ENCODE measurements at regions not wholly inside any gene's neighbourhood (a gene's known extent, or its start where the extent isn't known, plus 50 kb on each side); places are given as distances from the start of the nearest gene placed in this dataset.

GRCh38 chr2:103945083-103945482 is 908.8 kb upstream of the POU3F3 start:
- no peak for DNase-seq
- Histone ChIP-seq H3K4me1 (0 out of 2 replicates have a peak, but pooled peaks cover 2% of the 10 kb centered on the region), H3K36me3 (no peaks in the 10 kb centered on the region), H3K27ac (no peak overlapping the region), H3K27me3 (no peaks in the 10 kb centered on the region), H3K9me3 (replicated peaks) (no peaks in the 10 kb centered on the region), H3K4me3 (no peak overlapping the region)

DNA sequence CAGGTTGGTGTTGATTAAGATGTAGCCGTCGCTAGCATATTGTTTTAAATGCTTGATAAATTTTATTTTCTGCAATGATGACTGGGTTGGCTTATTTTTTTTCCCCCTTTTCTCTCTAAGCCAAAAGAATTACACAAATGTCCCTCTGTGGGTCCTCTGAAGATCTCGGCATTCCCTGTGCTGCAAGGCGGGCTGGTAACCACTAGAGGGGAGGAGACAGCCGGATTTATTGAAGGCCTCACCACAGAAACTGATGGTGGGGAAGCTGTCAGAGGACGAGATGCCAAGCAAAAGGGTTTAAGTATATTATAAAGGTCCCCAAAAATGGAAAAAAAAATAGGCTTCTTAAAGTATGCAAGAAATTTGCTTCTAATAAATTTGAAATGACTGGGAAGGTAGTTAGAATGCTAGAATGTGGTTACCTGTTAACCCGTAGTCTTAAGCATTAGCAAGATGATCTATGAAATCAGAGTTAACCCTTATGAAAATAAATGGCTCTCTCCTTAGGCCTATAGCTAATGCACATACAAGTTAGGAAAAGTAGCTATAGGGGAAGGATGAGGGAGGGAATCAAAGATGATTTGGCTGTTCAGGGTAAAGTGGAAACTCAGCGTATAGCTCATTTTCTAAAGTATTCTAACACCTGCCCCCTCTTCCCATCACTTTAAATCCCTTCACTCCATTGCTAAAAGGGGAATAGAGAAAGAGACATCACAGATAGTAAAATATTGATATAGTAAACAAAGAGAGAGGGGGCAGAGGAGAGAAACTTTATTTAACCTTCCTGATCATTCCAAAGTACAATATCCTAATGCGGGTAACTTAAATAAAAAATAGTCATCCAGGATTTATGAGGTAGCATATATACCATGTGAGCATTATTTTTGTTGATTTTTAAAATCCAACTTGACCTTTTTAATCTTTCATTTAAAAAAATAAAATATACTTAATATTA is 894.5 kb upstream of the POU3F3 start:
- Histone ChIP-seq H3K27me3 (no peaks in the 10 kb centered on the region; the same call in 1 of the 2 replicates), H3K36me3 (no peaks in the 10 kb centered on the region), H3K4me1 (no peaks in the 10 kb centered on the region), H3K27ac (no peak overlapping the region), H3K9me3 (replicated peaks) (no peaks in the 10 kb centered on the region), H3K4me3 (no peak overlapping the region)
- peak; percentile 34 to 68 for DNase-seq

DNA sequence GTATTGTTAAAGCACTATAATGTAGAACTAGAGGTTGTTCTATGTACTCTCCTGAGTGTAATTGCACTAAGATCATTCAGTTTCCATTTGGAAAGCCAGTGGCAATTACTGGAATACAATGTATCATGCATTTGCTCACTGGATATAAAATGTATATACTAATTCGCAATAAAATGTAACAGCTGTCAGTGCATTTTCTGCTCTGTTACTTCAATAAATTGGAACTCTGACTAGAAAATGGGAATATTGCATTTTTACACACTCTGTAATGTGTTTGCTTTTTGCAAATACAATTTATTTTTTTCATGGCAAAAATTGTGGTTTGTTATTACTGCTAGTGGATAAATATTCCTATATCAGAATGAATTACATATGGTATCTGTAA is 893.8 kb upstream of the POU3F3 start:
- H3K4me1 ChIP-seq, result no peaks in the 10 kb centered on the region
- H3K27me3 ChIP-seq, result no peaks in the 10 kb centered on the region; the same call in 1 of the 2 replicates
- no peak overlapping the region for H3K27ac ChIP-seq
- no peak overlapping the region for H3K4me3 ChIP-seq
- no peak for DNase-seq
- H3K9me3 ChIP-seq (replicated peaks), result no peaks in the 10 kb centered on the region
- H3K36me3 ChIP-seq, result no peaks in the 10 kb centered on the region

GRCh38 chr2:103960951-103961350 is 893.0 kb upstream of the POU3F3 start:
- Histone ChIP-seq H3K27me3 (no peaks in the 10 kb centered on the region; the same call in 1 of the 2 replicates), H3K4me3 (no peak overlapping the region), H3K9me3 (replicated peaks) (no peaks in the 10 kb centered on the region), H3K36me3 (no peaks in the 10 kb centered on the region), H3K4me1 (no peaks in the 10 kb centered on the region), H3K27ac (no peak overlapping the region)
- no peak for DNase-seq

- no peak for DNase-seq
- no peaks in the 10 kb centered on the region for H3K4me1 ChIP-seq
- no peaks in the 10 kb centered on the region for H3K9me3 ChIP-seq (replicated peaks)
- H3K27me3 ChIP-seq, result no peaks in the 10 kb centered on the region; the same call in 1 of the 2 replicates
- H3K36me3 ChIP-seq, result no peaks in the 10 kb centered on the region
- no peak overlapping the region for H3K4me3 ChIP-seq
- H3K27ac ChIP-seq, result no peak overlapping the region
Measured at GRCh38 chr2:103961862-103962261, 892.1 kb upstream of the POU3F3 start.

GRCh38 chr2:103962670-103963069 is 891.2 kb upstream of the POU3F3 start:
- H3K4me1 ChIP-seq, result no peaks in the 10 kb centered on the region
- H3K27me3 ChIP-seq, result no peaks in the 10 kb centered on the region; the same call in 1 of the 2 replicates
- H3K27ac ChIP-seq, result no peak overlapping the region
- H3K9me3 ChIP-seq (replicated peaks), result no peaks in the 10 kb centered on the region
- no peak for DNase-seq
- no peak overlapping the region for H3K4me3 ChIP-seq
- H3K36me3 ChIP-seq, result no peaks in the 10 kb centered on the region

DNA sequence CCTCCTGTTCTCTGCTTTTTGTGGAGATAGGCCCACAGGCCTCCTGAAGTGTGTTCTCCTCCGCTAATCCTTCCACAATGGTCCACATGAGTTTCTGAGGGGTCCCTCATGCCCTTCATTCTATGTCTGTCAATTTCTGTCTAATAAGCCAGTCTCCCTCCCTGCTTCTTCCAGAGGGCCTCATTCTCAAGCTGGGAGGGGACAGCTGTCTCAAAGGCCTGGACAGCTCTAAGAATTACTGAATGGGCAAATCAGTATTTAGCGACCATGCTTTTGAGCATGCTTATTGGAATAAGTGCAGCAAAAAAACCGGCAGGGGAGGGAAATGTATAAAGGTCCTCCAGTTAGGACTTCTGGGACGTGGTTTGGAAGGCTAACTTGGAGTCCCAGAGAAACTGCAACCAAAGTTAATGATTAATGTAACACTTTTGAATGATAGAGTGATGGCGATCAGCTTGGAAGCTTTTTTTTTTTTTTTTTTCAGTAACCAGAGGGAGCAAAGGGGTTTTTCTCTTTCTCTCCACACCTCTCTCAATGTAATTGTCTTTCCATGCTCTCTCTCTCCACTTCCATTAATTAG is 890.7 kb upstream of the POU3F3 start:
- H3K27ac ChIP-seq, result no peak overlapping the region
- DNase-seq, result no peak
- H3K4me1 ChIP-seq, result no peaks in the 10 kb centered on the region
- H3K9me3 ChIP-seq (replicated peaks), result no peaks in the 10 kb centered on the region
- no peak overlapping the region for H3K4me3 ChIP-seq
- H3K36me3 ChIP-seq, result no peaks in the 10 kb centered on the region
- no peaks in the 10 kb centered on the region; the same call in 1 of the 2 replicates for H3K27me3 ChIP-seq

DNA sequence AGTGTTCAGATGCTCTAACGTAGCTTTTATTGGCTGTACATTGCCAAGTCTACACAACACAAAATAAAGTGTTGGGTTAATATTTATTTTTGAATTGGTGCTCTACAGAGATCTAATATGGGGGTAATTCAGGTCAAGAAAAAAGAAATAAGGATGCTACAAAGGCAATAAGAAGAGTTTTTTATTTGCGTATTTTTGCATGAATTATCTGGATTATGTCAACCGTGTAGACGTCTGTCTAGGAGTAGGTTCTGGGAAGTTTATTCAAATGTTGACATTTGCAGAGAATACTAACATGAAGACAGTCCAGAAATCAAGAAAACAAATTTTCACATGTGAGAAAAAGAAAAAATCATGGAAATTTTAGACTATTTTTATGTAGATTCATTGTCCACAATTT is 876.7 kb upstream of the POU3F3 start:
- Histone ChIP-seq H3K9me3 (replicated peaks) (no peaks in the 10 kb centered on the region), H3K4me1 (no peaks in the 10 kb centered on the region), H3K4me3 (no peak overlapping the region), H3K27me3 (no peaks in the 10 kb centered on the region), H3K36me3 (no peaks in the 10 kb centered on the region), H3K27ac (no peak overlapping the region)
- no peak for DNase-seq

DNA sequence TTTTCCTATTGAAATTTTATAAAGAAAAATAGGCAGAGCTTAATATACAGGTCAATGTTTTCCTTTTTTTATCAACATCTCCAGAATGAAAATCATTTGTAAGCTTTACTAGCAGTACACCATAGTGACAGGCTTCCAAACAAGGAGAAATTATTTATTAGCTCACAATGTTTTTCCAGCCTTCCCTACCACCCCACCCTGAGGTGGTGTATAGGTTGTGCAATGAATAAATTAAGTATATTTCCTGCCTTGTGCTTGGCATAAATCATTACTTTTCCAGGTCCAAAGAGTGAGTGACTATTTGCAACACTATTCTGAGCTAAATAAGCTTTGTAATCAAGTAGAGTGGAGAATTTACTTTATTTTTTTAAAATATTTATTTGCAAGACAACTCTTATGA is 876.2 kb upstream of the POU3F3 start:
- Histone ChIP-seq H3K4me1 (no peaks in the 10 kb centered on the region), H3K9me3 (replicated peaks) (no peaks in the 10 kb centered on the region), H3K4me3 (no peak overlapping the region), H3K27me3 (no peaks in the 10 kb centered on the region), H3K27ac (no peak overlapping the region), H3K36me3 (no peaks in the 10 kb centered on the region)
- DNase-seq, result no peak

- no peaks in the 10 kb centered on the region for H3K9me3 ChIP-seq (replicated peaks)
- no peaks in the 10 kb centered on the region for H3K27me3 ChIP-seq
- no peak overlapping the region for H3K27ac ChIP-seq
- no peak for DNase-seq
- no peaks in the 10 kb centered on the region for H3K36me3 ChIP-seq
- no peak overlapping the region for H3K4me3 ChIP-seq
- H3K4me1 ChIP-seq, result no peaks in the 10 kb centered on the region
Measured at GRCh38 chr2:103980401-103980800, 873.5 kb upstream of the POU3F3 start.

- H3K36me3 ChIP-seq, result no peaks in the 10 kb centered on the region
- no peak overlapping the region for H3K4me3 ChIP-seq
- no peaks in the 10 kb centered on the region for H3K4me1 ChIP-seq
- no peak overlapping the region for H3K27ac ChIP-seq
- no peaks in the 10 kb centered on the region for H3K27me3 ChIP-seq
- DNase-seq, result no peak
- H3K9me3 ChIP-seq (replicated peaks), result no peaks in the 10 kb centered on the region
Measured at GRCh38 chr2:103982691-103983090, 871.2 kb upstream of the POU3F3 start.

- no peak for DNase-seq
Measured at GRCh38 chr2:103986001-103986400, 867.9 kb upstream of the POU3F3 start.

DNA sequence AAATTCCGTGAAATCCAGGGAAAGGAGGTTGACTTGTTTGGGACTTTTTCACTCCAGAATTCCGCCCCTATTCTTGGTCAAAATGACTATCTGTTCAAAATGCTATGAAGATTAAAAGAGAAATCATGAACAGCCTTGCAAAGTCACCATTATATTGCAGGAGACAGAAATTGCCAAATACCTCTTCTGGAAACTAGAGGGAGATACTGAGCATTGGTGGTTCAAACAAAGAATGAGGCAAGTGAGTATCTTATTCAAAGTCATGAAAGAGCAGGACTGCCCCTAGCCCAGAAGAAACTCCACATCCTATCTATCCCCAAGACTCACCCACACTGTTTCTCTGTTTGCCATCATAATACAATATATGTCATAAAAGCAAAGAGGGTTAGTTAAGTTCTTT is 862.3 kb upstream of the POU3F3 start:
- H3K36me3 ChIP-seq, result no peaks in the 10 kb centered on the region
- H3K27me3 ChIP-seq, result no peaks in the 10 kb centered on the region; the same call in 1 of the 2 replicates
- H3K4me1 ChIP-seq, result no peaks in the 10 kb centered on the region

More at GRCh38 chr2:103986001-103986400, 867.9 kb upstream of the POU3F3 start:
- Histone ChIP-seq H3K4me1 (no peaks in the 10 kb centered on the region), H3K9me3 (replicated peaks) (no peaks in the 10 kb centered on the region), H3K27me3 (no peaks in the 10 kb centered on the region), H3K4me3 (no peak overlapping the region), H3K36me3 (no peaks in the 10 kb centered on the region), H3K27ac (no peak overlapping the region)

DNA sequence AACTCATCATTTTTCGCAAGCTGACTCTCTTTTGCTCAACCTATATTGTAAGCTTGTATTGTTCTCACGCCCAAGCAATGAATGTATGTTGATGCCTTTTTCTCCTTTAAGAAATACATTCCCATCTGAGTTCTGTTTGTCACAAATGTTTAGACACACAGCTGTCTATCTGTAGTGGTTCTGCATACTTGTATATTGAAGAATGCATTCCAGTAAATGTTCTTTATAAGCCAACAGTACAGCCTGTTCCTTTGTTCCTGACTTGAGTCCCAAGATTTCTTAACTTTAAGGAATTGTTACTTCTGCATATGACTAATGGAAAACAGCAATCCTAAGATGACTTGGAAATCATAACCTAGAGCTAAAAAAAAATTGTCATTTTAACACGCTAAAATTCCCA is 849.1 kb upstream of the POU3F3 start:
- Histone ChIP-seq H3K27ac (no peak overlapping the region), H3K27me3 (no peaks in the 10 kb centered on the region), H3K4me3 (no peak overlapping the region), H3K36me3 (no peaks in the 10 kb centered on the region; the same call in 1 of the 2 replicates), H3K4me1 (no peaks in the 10 kb centered on the region), H3K9me3 (replicated peaks) (no peaks in the 10 kb centered on the region)
- no peak for DNase-seq

More for the DNA sequence above, 862.3 kb upstream of the POU3F3 start:
- DNase-seq, result peak in 1 of 2 experiments; percentile 22
- Histone ChIP-seq H3K9me3 (replicated peaks) (no peaks in the 10 kb centered on the region; the same call in 1 of the 2 replicates), H3K27ac (no peak overlapping the region), H3K4me3 (no peak overlapping the region)

- no peaks in the 10 kb centered on the region for H3K9me3 ChIP-seq (replicated peaks)
- no peak overlapping the region for H3K4me3 ChIP-seq
- H3K27ac ChIP-seq, result no peak overlapping the region
- no peaks in the 10 kb centered on the region for H3K4me1 ChIP-seq
- no peaks in the 10 kb centered on the region for H3K36me3 ChIP-seq
- no peak for DNase-seq
- no peaks in the 10 kb centered on the region for H3K27me3 ChIP-seq
Measured at GRCh38 chr2:104016801-104017200, 837.1 kb upstream of the POU3F3 start.
